HG03135 (cell line): ENCODE measurements at regions not wholly inside any gene's neighbourhood (a gene's known extent, or its start where the extent isn't known, plus 50 kb on each side); places are given as distances from the start of the nearest gene placed in this dataset.
A peak's percentile ranks its signal among the peaks of the same experiment; 100 is the strongest.

Source experiments
- ATAC-seq: cut with Tn5 transposase; IDR thresholded peaks from one replicate; pipeline ENCODE4 v1.9.1; 2021; ENCODE audit warnings: mild to moderate bottlenecking, moderate library complexity; ENCODE audit not compliant: unreplicated experiment

GRCh38 chr1:87437663-87438295, 109.1 kb downstream of the LMO4 start:
- no peak for ATAC-seq

GRCh38 chr1:87439821-87440220, 111.1 kb downstream of the LMO4 start:
- ATAC-seq, result no peak

- peak; percentile 90 for ATAC-seq
Observed at GRCh38 chr1:87449348-87449963, 120.8 kb downstream of the LMO4 start.

GRCh38 chr1:87450136-87450535, 121.5 kb downstream of the LMO4 start:
- no peak for ATAC-seq

- no peak for ATAC-seq
Observed at GRCh38 chr1:87450615-87451209, 122.0 kb downstream of the LMO4 start.

GRCh38 chr1:87451229-87451920, 122.7 kb downstream of the LMO4 start:
- no peak for ATAC-seq

- no peak for ATAC-seq
Observed at GRCh38 chr1:87452648-87453047, 124.0 kb downstream of the LMO4 start.

GRCh38 chr1:87457408-87457807, 128.7 kb downstream of the LMO4 start:
- ATAC-seq, result no peak

GRCh38 chr1:87462894-87463293, 134.2 kb downstream of the LMO4 start:
- ATAC-seq, result no peak

GRCh38 chr1:87464022-87464490, 135.4 kb downstream of the LMO4 start:
- ATAC-seq, result no peak

GRCh38 chr1:87466621-87467020, 137.9 kb downstream of the LMO4 start:
- no peak for ATAC-seq

- no peak for ATAC-seq
Observed at GRCh38 chr1:87472716-87473115, 144.0 kb downstream of the LMO4 start.

GRCh38 chr1:87473203-87473661, 144.6 kb downstream of the LMO4 start:
- ATAC-seq, result no peak

GRCh38 chr1:87474098-87474497, 145.4 kb downstream of the LMO4 start:
- ATAC-seq, result no peak

GRCh38 chr1:87478231-87478630, 149.6 kb downstream of the LMO4 start:
- no peak for ATAC-seq

- no peak for ATAC-seq
Observed at GRCh38 chr1:87495147-87495546, 166.5 kb downstream of the LMO4 start.

GRCh38 chr1:87495870-87496269, 167.2 kb downstream of the LMO4 start:
- ATAC-seq, result no peak

GRCh38 chr1:87497380-87498203, 168.9 kb downstream of the LMO4 start:
- ATAC-seq, result no peak

- no peak for ATAC-seq
Observed at GRCh38 chr1:87501738-87502137, 173.1 kb downstream of the LMO4 start.

- ATAC-seq, result no peak
Observed at GRCh38 chr1:87505391-87505983, 176.8 kb downstream of the LMO4 start.
